Peyer's patch (tissue), 4 donors: ENCODE measurements at regions not wholly inside any gene's neighbourhood (a gene's known extent, or its start where the extent isn't known, plus 50 kb on each side); places are given as distances from the start of the nearest gene placed in this dataset.
A peak's percentile ranks its signal among the peaks of the same experiment; 100 is the strongest.

Experiments used
- DNase-seq, 3 donors: peaks; one replicate each; pipeline ENCODE4 v3.0.0-alpha.2; 2017 to 2019
- H3K27ac ChIP-seq, 4 donors: fragments of 200-600 bp; sonication (generic); one replicate each; pipeline ENCODE4 v1.5.1; 2016 to 2019
- H3K27me3 ChIP-seq, 2 donors: fragments of 200-600 bp; sonication (generic); one replicate each; pipeline ENCODE4 v1.5.1; 2019
- H3K36me3 ChIP-seq, 3 donors: fragments of 200-600 bp; sonication (generic); one replicate each; pipeline ENCODE4 v1.5.1; 2016 to 2019
- H3K4me1 ChIP-seq, 4 donors: fragments of 200-600 bp; sonication (generic); one replicate each; pipeline ENCODE4 v1.5.1; 2016 to 2019
- H3K4me3 ChIP-seq, 4 donors: fragments of 200-600 bp; sonication (generic); 1 replicate in 3 of 4; 2 replicates in 1 of 4; pipeline ENCODE4 v1.5.1; 2016 to 2019; ENCODE audit warnings: mild to moderate bottlenecking in 1 of 4
- H3K9me3 ChIP-seq, 4 donors: fragments of 200-600 bp; sonication (generic); one replicate each; pipeline ENCODE4 v1.5.1; 2016 to 2019; ENCODE audit warnings: mild to moderate bottlenecking in 1 of 4
- CTCF ChIP-seq, 6 experiments: fragments of 450-650 bp in 4 of 6; fragments of 200-600 bp in 2 of 6; sonication (generic) in 1 of 6; IDR thresholded peaks; one replicate each; pipeline ENCODE4 v1.5.1; 2017 to 2019; ENCODE audit warnings: antibody characterized with exemption in 6 of 6, mild to moderate bottlenecking in 3 of 6, moderate library complexity in 1 of 6
- POLR2A ChIP-seq, 2 donors: fragments of 450-650 bp; IDR thresholded peaks; one replicate each; pipeline ENCODE4 v1.5.1; 2017; ENCODE audit warnings: antibody characterized with exemption in 2 of 2, mild to moderate bottlenecking in 2 of 2, moderate library complexity in 2 of 2

GRCh38 chr10:93218386-93218785 lies 144.7 kb downstream of the CYP26A1 start:
- H3K36me3 ChIP-seq: no peaks in the 10 kb centered on the region
- no peak for TF ChIP-seq POLR2A (IDR thresholded peaks at IDR 0.05)
- H3K4me3 ChIP-seq: no peak overlapping the region
- no peaks in the 10 kb centered on the region for H3K4me1 ChIP-seq
- no peak overlapping the region for H3K27ac ChIP-seq
- no peak for DNase-seq
- no peaks in the 10 kb centered on the region for H3K27me3 ChIP-seq
- H3K9me3 ChIP-seq: no peaks in the 10 kb centered on the region

- Histone ChIP-seq H3K27me3 (no peaks in the 10 kb centered on the region), H3K4me3 (no peak overlapping the region), H3K27ac (no peak overlapping the region), H3K4me1 (no peaks in the 10 kb centered on the region), H3K36me3 (no peaks in the 10 kb centered on the region), H3K9me3 (no peaks in the 10 kb centered on the region)
- no peak for TF ChIP-seq CTCF (IDR thresholded peaks at IDR 0.05)
- TF ChIP-seq POLR2A (IDR thresholded peaks at IDR 0.05): no peak
- no peak for DNase-seq
Observed at GRCh38 chr10:93219347-93219746, 145.7 kb downstream of the CYP26A1 start.

GRCh38 chr10:93220296-93221170 lies 146.8 kb downstream of the CYP26A1 start:
- peak in 1 of 3 donors; percentile 53 for DNase-seq
- TF ChIP-seq POLR2A (IDR thresholded peaks at IDR 0.05) (no peak), CTCF (IDR thresholded peaks at IDR 0.05) (no peak)
- Histone ChIP-seq H3K36me3 (no peaks in the 10 kb centered on the region), H3K4me1 (no peaks in the 10 kb centered on the region), H3K27me3 (no peaks in the 10 kb centered on the region), H3K27ac (no peak overlapping the region), H3K9me3 (no peaks in the 10 kb centered on the region), H3K4me3 (no peak overlapping the region)

- Histone ChIP-seq H3K36me3 (no peaks in the 10 kb centered on the region), H3K27ac (no peak overlapping the region), H3K4me3 (no peak overlapping the region), H3K9me3 (no peaks in the 10 kb centered on the region), H3K4me1 (no peaks in the 10 kb centered on the region), H3K27me3 (no peaks in the 10 kb centered on the region)
- no peak for DNase-seq
- no peak for TF ChIP-seq CTCF (IDR thresholded peaks at IDR 0.05)
- TF ChIP-seq POLR2A (IDR thresholded peaks at IDR 0.05): no peak
Observed at GRCh38 chr10:93221171-93221496, 147.4 kb downstream of the CYP26A1 start.

GRCh38 chr10:93221521-93221920 lies 147.8 kb downstream of the CYP26A1 start:
- Histone ChIP-seq H3K27ac (no peak overlapping the region), H3K27me3 (no peaks in the 10 kb centered on the region), H3K36me3 (no peaks in the 10 kb centered on the region), H3K4me3 (no peak overlapping the region), H3K4me1 (no peaks in the 10 kb centered on the region), H3K9me3 (no peaks in the 10 kb centered on the region)
- TF ChIP-seq CTCF (IDR thresholded peaks at IDR 0.05): no peak
- no peak for DNase-seq

GRCh38 chr10:93222211-93222754 lies 148.6 kb downstream of the CYP26A1 start:
- DNase-seq: no peak
- Histone ChIP-seq H3K9me3 (no peaks in the 10 kb centered on the region), H3K36me3 (no peaks in the 10 kb centered on the region), H3K27ac (no peak overlapping the region), H3K4me1 (no peaks in the 10 kb centered on the region), H3K27me3 (no peaks in the 10 kb centered on the region), H3K4me3 (no peak overlapping the region)
- no peak for TF ChIP-seq CTCF (IDR thresholded peaks at IDR 0.05)
- TF ChIP-seq POLR2A (IDR thresholded peaks at IDR 0.05): no peak
